Esophagus muscularis mucosa (tissue), 4 donors: ENCODE measurements at regions not wholly inside any gene's neighbourhood (a gene's known extent, or its start where the extent isn't known, plus 50 kb on each side); places are given as distances from the start of the nearest gene placed in this dataset.

ENCODE experiments used
- EP300 ChIP-seq: sonication (generic); formaldehyde crosslinking; IDR thresholded peaks from one replicate; pipeline ENCODE4 v1.6.1; 2017; ENCODE audit warnings: antibody characterized with exemption
- POLR2AphosphoS5 ChIP-seq, 2 donors: sonication (generic); formaldehyde crosslinking; IDR thresholded peaks; one replicate each; pipeline ENCODE4 v1.6.1; 2017; ENCODE audit warnings: antibody characterized with exemption in 2 of 2
- TF ChIP-seq, protein P1 (sequence below), 3 experiments: fragments of 200-600 bp in 2 of 3; fragments of 450-650 bp in 1 of 3; sonication (generic) in 2 of 3; IDR thresholded peaks; one replicate each; pipeline ENCODE4 v1.5.1; 2017 to 2019; ENCODE audit warnings: antibody characterized with exemption in 3 of 3, mild to moderate bottlenecking in 2 of 3, moderate library complexity in 1 of 3

DNA sequence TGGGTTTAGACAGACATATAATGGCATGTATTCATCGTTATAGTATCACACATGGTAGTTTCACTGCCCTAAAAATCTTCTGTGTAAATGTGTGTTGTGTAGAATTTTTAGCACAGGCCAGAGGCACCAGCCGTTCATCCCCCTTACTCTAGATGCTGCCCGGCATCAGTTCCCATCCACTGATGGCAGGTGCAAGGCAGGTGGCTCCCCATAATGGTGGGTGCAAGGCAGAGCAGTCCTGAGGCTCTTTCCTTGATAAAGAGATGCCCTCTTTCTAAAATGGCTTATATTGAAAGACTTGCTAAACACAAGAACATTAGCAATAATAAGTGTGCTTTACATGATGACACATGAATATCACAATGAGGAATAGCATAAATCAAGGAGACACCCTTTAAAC is 508.5 kb downstream of the EPHA4 start:
- TF ChIP-seq, protein P1, sequence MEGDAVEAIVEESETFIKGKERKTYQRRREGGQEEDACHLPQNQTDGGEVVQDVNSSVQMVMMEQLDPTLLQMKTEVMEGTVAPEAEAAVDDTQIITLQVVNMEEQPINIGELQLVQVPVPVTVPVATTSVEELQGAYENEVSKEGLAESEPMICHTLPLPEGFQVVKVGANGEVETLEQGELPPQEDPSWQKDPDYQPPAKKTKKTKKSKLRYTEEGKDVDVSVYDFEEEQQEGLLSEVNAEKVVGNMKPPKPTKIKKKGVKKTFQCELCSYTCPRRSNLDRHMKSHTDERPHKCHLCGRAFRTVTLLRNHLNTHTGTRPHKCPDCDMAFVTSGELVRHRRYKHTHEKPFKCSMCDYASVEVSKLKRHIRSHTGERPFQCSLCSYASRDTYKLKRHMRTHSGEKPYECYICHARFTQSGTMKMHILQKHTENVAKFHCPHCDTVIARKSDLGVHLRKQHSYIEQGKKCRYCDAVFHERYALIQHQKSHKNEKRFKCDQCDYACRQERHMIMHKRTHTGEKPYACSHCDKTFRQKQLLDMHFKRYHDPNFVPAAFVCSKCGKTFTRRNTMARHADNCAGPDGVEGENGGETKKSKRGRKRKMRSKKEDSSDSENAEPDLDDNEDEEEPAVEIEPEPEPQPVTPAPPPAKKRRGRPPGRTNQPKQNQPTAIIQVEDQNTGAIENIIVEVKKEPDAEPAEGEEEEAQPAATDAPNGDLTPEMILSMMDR (IDR thresholded peaks at IDR 0.05) = no peak
- no peak for TF ChIP-seq POLR2AphosphoS5 (IDR thresholded peaks at IDR 0.05)
- TF ChIP-seq EP300 = no peak
